HT-29 (cell line): ENCODE measurements at regions not wholly inside any gene's neighbourhood (a gene's known extent, or its start where the extent isn't known, plus 50 kb on each side); places are given as distances from the start of the nearest gene placed in this dataset.

Source experiments
- DNase-seq: peaks from one replicate; pipeline ENCODE4 v3.0.0-alpha.2; 2015; ENCODE audit warnings: low spot score

DNA sequence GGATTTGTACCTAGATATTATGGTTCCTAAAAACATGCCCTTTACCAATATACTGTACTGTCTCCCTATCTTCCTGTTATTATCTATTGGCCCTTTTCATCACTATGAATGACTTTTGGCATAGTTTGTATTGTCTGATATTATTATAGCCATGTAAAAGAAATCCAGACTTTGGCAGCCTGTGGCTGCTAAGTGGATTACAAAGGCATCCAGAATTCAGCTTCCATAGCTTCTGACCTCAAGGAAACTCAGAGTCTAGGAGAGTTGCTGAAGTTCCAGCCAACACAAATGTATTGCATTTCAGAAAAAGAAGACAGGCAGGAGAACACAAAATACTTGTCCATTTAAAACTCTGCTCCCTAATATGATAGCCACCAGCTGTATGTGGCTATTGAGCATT lies 319.2 kb upstream of the MPDZ start:
- no peak for DNase-seq

- no peak for DNase-seq
Measured at GRCh38 chr9:13597427-13597826, 317.9 kb upstream of the MPDZ start.

GRCh38 chr9:13597004-13597403 lies 317.5 kb upstream of the MPDZ start:
- no peak for DNase-seq

DNA sequence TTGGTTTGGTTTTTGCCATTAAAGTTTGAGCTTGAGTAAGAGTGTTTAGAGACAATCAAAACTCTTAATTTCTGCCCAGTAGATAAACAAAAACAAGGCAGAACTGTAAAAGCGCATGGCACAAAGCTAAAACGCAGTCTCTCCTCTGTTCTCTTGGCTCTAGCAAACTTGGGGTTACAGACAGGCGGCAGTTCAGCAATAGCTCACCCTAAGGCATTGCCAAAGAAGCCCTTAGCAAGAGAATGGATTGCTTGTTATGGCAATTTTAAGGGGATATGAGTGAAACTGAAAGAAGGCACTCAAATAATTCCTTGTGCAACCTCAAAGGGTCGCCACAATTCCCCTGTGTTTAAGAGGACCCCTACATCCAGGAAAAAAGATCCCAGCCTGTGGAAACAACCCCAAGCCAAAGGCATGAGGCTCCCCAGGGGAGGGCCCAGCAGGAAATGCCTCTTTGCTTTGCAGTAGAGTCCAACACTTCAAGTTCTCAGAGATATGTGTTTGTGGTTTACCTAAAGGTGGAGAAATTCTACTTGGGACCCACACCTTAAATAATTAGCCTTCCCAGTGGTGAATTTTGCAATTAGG lies 317.0 kb upstream of the MPDZ start:
- DNase-seq, result no peak

GRCh38 chr9:13590996-13591395 lies 311.5 kb upstream of the MPDZ start:
- no peak for DNase-seq

GRCh38 chr9:13589034-13589737 lies 309.7 kb upstream of the MPDZ start:
- no peak for DNase-seq

DNA sequence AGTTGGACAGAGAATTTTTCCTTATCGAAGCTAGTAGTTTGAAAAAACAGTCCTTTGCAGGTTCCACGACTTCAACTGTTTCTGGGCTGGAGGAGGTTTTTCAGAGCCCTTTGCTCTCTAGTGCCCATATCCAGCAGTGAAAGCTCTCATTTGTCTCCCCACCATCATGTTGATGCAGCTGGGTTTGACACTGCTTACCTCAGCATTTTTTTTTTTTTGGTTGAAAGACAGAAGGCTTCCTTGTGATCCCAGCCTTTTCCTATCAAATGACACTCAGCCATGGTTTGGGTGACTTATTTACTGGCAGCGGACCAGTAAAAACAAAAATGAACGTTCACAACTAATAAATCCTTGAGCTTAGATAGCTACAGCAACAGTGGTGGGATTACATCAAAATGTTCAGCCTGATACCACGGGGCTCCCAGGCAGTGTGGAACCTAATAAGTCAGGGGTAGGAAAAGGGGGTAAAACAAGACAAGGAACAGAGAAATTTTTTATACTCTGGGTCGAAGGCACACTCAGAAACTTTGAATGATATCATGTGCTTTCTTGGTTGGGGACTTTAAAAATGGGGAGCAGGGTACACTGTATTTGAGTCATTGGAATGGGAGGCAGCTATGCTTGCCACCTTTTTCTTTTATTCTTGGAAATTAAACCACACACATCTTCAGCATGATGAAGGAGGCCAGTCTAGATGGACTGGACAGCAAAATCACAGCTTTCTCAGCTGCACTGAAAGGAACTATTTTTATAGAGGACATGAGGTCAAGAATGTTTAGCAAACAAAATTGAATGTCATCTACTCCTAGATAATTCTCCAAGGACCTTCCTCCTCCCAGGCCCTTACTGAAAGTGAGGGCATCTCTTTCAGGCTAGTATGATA lies 308.9 kb upstream of the MPDZ start:
- no peak for DNase-seq

- no peak for DNase-seq
Measured at GRCh38 chr9:13587571-13587970, 308.1 kb upstream of the MPDZ start.

- DNase-seq, result no peak
Measured at GRCh38 chr9:13586587-13587374, 307.3 kb upstream of the MPDZ start.

- no peak for DNase-seq
Measured at GRCh38 chr9:13580760-13581159, 301.3 kb upstream of the MPDZ start.

GRCh38 chr9:13580131-13580530 lies 300.6 kb upstream of the MPDZ start:
- DNase-seq, result no peak

GRCh38 chr9:13576101-13576500 lies 296.6 kb upstream of the MPDZ start:
- DNase-seq, result no peak

DNA sequence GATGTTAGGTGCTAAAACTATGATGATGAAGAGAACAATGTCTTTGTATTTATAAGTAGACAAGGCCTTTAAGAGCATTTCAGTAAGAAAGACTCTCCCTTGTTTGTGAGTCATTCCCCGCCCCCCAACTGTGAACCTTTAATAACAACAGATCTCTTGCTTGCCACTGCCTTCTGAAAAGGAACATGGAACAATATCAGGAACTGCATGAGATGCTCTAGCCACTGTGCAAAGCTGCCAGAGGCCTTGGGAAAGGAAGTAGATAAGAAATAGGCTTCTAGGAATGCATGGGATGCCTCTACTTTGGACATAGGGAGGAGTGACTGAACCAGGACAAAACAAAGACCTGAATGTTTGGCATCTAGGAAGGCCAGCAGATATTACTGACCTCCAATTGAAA lies 296.1 kb upstream of the MPDZ start:
- no peak for DNase-seq

- no peak for DNase-seq
Measured at GRCh38 chr9:13570068-13570974, 290.8 kb upstream of the MPDZ start.

DNA sequence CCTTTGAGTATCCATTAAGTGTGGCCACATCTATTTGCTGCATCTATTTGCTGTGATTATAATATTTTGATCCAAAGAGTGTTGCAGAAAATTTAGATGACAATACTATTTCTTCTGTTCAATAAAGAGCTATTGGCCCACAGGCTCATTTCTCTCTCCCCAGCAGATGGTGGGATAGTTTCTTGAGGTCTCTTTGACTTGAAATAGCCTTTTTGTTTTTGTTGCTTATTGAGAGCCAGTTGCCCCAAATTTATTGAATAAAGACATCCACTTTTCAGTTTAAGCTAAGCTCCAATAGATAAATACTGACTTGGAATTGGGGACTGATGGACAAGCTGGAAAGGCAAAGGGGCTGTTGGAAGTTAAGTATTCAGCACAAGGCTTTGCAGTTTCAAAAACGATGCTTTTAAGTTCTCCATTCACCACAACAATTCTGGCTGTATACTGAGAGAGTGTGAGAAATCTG lies 290.1 kb upstream of the MPDZ start:
- DNase-seq, result no peak

- DNase-seq, result no peak
Measured at GRCh38 chr9:13568841-13569601, 289.5 kb upstream of the MPDZ start.

DNA sequence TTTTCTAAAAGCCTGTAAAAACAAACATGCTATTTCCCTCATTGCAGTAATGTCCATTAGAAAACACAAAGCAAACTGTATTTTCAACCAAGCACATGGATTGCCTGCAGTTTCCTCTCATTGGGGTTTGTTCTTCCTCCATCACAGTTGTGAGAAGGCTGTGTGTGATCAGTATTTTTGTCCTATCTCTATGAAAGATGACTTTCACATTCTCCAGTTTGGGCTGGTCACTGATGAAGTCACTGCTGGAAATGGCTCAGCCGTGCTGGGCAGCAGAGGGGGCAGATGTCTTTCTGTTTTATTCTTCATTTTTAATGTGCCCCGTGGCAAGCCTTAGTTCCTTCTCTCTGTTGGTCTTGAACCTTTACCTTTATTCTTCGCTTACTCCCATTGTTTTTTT lies 288.9 kb upstream of the MPDZ start:
- DNase-seq, result no peak

- no peak for DNase-seq
Measured at GRCh38 chr9:13567833-13568232, 288.3 kb upstream of the MPDZ start.

DNA sequence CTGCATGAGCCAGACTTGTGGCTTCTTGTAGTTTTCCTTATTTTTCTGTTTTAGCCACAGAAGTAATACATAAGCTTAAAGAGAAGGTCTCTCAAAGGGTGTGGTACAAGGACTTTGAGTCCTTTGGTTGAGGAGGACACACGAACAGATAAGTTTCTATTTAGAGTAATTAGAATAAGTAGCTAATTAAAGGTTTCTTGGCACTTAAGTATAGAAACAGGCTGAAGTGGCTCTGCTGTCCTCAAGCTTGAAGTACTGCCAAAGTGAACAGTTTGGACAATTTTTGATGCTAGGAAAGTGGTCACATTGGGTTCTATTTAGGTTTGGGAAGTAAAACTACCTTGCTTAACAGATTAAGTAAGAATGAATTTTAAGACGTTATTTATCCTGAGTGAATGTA lies 278.3 kb upstream of the MPDZ start:
- DNase-seq, result no peak

GRCh38 chr9:13556656-13557055 lies 277.2 kb upstream of the MPDZ start:
- no peak for DNase-seq
